Stimulated activated CD8-positive, alpha-beta memory T cell treated with anti-CD3 and anti-CD28 coated beads, Interleukin-12 subunit alpha, Interleukin-12 subunit beta, amount 100 ng/mL, for 4 hours (primary cell): ENCODE measurements at regions not wholly inside any gene's neighbourhood (a gene's known extent, or its start where the extent isn't known, plus 50 kb on each side); places are given as distances from the start of the nearest gene placed in this dataset.
"Not testable (repeated sequence)": the region's sequence is repeated elsewhere in the genome, so short reads cannot be mapped to it uniquely, and the experiment has no call there.

Experiments used
- DNase-seq: peaks from one replicate; pipeline ENCODE4 v3.0.0-alpha.2; 2020; ENCODE audit warnings: low read depth

GRCh38 chr5:117135851-117136250 is 561.2 kb upstream of the SEMA6A start:
- DNase-seq: no peak

- no peak for DNase-seq
These were observed 558.6 kb upstream of the SEMA6A start for GRCh38 chr5:117133198-117133597.

GRCh38 chr5:117131876-117132275 is 557.3 kb upstream of the SEMA6A start:
- no peak for DNase-seq

GRCh38 chr5:117131048-117131679 is 556.5 kb upstream of the SEMA6A start:
- DNase-seq: no peak

- no peak for DNase-seq
These were observed 543.9 kb upstream of the SEMA6A start for GRCh38 chr5:117118499-117118898.

- not testable (repeated sequence) for DNase-seq
These were observed 542.7 kb upstream of the SEMA6A start for GRCh38 chr5:117117314-117117713.

GRCh38 chr5:117110548-117110947 is 535.9 kb upstream of the SEMA6A start:
- no peak for DNase-seq

- DNase-seq: no peak
These were observed 533.2 kb upstream of the SEMA6A start for GRCh38 chr5:117107859-117108258.

- no peak for DNase-seq
These were observed 529.1 kb upstream of the SEMA6A start for GRCh38 chr5:117103703-117104102.

- no peak for DNase-seq
These were observed 528.0 kb upstream of the SEMA6A start for GRCh38 chr5:117102591-117102990.

GRCh38 chr5:117100176-117100575 is 525.6 kb upstream of the SEMA6A start:
- DNase-seq: no peak

- no peak for DNase-seq
These were observed 523.5 kb upstream of the SEMA6A start for GRCh38 chr5:117098094-117098493.

GRCh38 chr5:117095346-117096332 is 521.0 kb upstream of the SEMA6A start:
- DNase-seq: no peak

GRCh38 chr5:117094114-117094815 is 519.6 kb upstream of the SEMA6A start:
- no peak for DNase-seq

- no peak for DNase-seq
These were observed 519.0 kb upstream of the SEMA6A start for GRCh38 chr5:117093653-117094052.

- DNase-seq: no peak
These were observed 514.4 kb upstream of the SEMA6A start for GRCh38 chr5:117089001-117089400.

- DNase-seq: no peak
These were observed 513.6 kb upstream of the SEMA6A start for GRCh38 chr5:117088176-117088575.

- no peak for DNase-seq
These were observed 509.4 kb upstream of the SEMA6A start for GRCh38 chr5:117084067-117084466.

- no peak for DNase-seq
These were observed 508.4 kb upstream of the SEMA6A start for GRCh38 chr5:117082977-117083376.

- DNase-seq: no peak
These were observed 502.5 kb upstream of the SEMA6A start for GRCh38 chr5:117077142-117077541.

GRCh38 chr5:117072439-117072838 is 497.8 kb upstream of the SEMA6A start:
- DNase-seq: no peak

- no peak for DNase-seq
These were observed 491.2 kb upstream of the SEMA6A start for GRCh38 chr5:117065800-117066199.

GRCh38 chr5:117065161-117065560 is 490.5 kb upstream of the SEMA6A start:
- no peak for DNase-seq
